AG04450 (cell line): ENCODE measurements at regions not wholly inside any gene's neighbourhood (a gene's known extent, or its start where the extent isn't known, plus 50 kb on each side); places are given as distances from the start of the nearest gene placed in this dataset.
"Not testable (repeated sequence)": the region's sequence is repeated elsewhere in the genome, so short reads cannot be mapped to it uniquely, and the experiment has no call there.

Experiments used
- CTCF ChIA-PET: fragments of 300-600, 350-600 bp; formaldehyde crosslinking; extraction: SDS; loops from one replicate; lab custom pipeline; 2022; ENCODE audit warnings: antibody characterized with exemption, inconsistent platforms; lab: Charles Lee
- POLR2A ChIA-PET: fragments of 350-600 bp; formaldehyde crosslinking; extraction: SDS; loops from one replicate; lab custom pipeline; 2021; ENCODE audit warnings: antibody characterized with exemption, inconsistent platforms; lab: Yijun Ruan, JAX
- DNase-seq: peaks from one replicate; pipeline ENCODE4 v3.0.0-alpha.2; 2011; ENCODE audit warnings: low read depth, low spot score
- H3K27ac ChIP-seq: one replicate; pipeline ENCODE4 v1.5.1; 2012; ENCODE audit warnings: low read depth, low read length, control low read depth
- H3K27me3 ChIP-seq: one replicate; pipeline ENCODE4 v1.6.0; 2012; ENCODE audit warnings: low read length; ENCODE audit not compliant: control insufficient read depth, insufficient read depth
- H3K4me3 ChIP-seq: 2 replicates; pipeline ENCODE4 v1.5.1; 2011; ENCODE audit warnings: mild to moderate bottlenecking, low read depth, low read length, control low read depth
- H3K9me3 ChIP-seq: 2 replicates; pipeline ENCODE4 v1.5.1; 2012; ENCODE audit warnings: low read length; ENCODE audit not compliant: control insufficient read depth, insufficient read depth
- CTCF ChIP-seq: IDR thresholded peaks from 2 replicates; pipeline ENCODE4 v1.5.1; 2011; ENCODE audit warnings: low read depth, low read length, control low read depth, inconsistent platforms

GRCh38 chr2:160752475-160753330 lies 259.1 kb upstream of the RBMS1 start:
- no peak for TF ChIP-seq CTCF
- no peak overlapping the region for H3K27ac ChIP-seq
- DNase-seq, result no peak
- ChIA-PET POLR2A (no interaction called here), CTCF (interaction anchor here (1.1 kb wide), 1 partner anchor 9 kb away, joined by 3 read pairs; no protein-coding TSS in a partner anchor)
- H3K4me3 ChIP-seq, result no peak overlapping the region
- H3K9me3 ChIP-seq, result peaks cover 6% of the 10 kb centered on the region
- no peaks in the 10 kb centered on the region for H3K27me3 ChIP-seq

- H3K27ac ChIP-seq, result no peak overlapping the region
- POLR2A ChIA-PET, result no interaction called here
- CTCF ChIA-PET, result interaction anchor here (1.1 kb wide), 1 partner anchor 10 kb away, joined by 3 read pairs; no protein-coding TSS in a partner anchor
Measured at GRCh38 chr2:160753331-160753654, 259.7 kb upstream of the RBMS1 start.

GRCh38 chr2:160753960-160754359 lies 260.4 kb upstream of the RBMS1 start:
- Histone ChIP-seq H3K9me3 (peaks cover 6% of the 10 kb centered on the region), H3K27ac (no peak overlapping the region), H3K4me3 (no peak overlapping the region), H3K27me3 (no peaks in the 10 kb centered on the region)
- TF ChIP-seq CTCF, result no peak
- POLR2A ChIA-PET, result no interaction called here
- CTCF ChIA-PET, result no interaction called here
- no peak for DNase-seq

More at GRCh38 chr2:160753331-160753654, 259.7 kb upstream of the RBMS1 start:
- no peaks in the 10 kb centered on the region for H3K27me3 ChIP-seq
- TF ChIP-seq CTCF, result no peak
- H3K9me3 ChIP-seq, result peaks cover 6% of the 10 kb centered on the region
- DNase-seq, result no peak
- H3K4me3 ChIP-seq, result no peak overlapping the region

GRCh38 chr2:160756481-160756880 lies 262.9 kb upstream of the RBMS1 start:
- Histone ChIP-seq H3K4me3 (no peak overlapping the region), H3K27ac (no peak overlapping the region), H3K9me3 (peaks cover 6% of the 10 kb centered on the region), H3K27me3 (no peaks in the 10 kb centered on the region)
- DNase-seq, result no peak
- TF ChIP-seq CTCF, result no peak
- ChIA-PET POLR2A (no interaction called here), CTCF (no interaction called here)

- POLR2A ChIA-PET, result not testable (repeated sequence)
Measured at GRCh38 chr2:160762493-160763128, 269.0 kb upstream of the RBMS1 start.

More at GRCh38 chr2:160762493-160763128, 269.0 kb upstream of the RBMS1 start:
- H3K27me3 ChIP-seq, DNase-seq, H3K27ac ChIP-seq, H3K9me3 ChIP-seq, CTCF ChIA-PET, H3K4me3 ChIP-seq: not testable (repeated sequence)
